ENCODE measurements at regions not wholly inside any gene's neighbourhood (a gene's known extent, or its start where the extent isn't known, plus 50 kb on each side); places are given as distances from the start of the nearest gene placed in this dataset.

GRCh38 chr2:38438883-38439612 is 62.0 kb upstream of the ATL2 start:
- no peaks in the 10 kb centered on the region for H3K36me3 Mint-ChIP-seq
- H3K27ac Mint-ChIP-seq, result no peak overlapping the region
- ATAC-seq (no peak), DNase-seq (no peak)
- no peaks in the 10 kb centered on the region for H3K9me3 Mint-ChIP-seq (ENCODE audit: low read depth)
- no peak overlapping the region for H3K4me3 Mint-ChIP-seq
- H3K4me1 Mint-ChIP-seq, result peaks cover 10% of the 10 kb centered on the region
- peaks cover 28% of the 10 kb centered on the region for H3K27me3 Mint-ChIP-seq
- CTCF ChIA-PET, result no interaction called here

- ATAC-seq (no peak), DNase-seq (no peak)
- H3K27me3 Mint-ChIP-seq, result peaks cover 25% of the 10 kb centered on the region
- CTCF ChIA-PET, result interaction anchor here (0.8 kb wide), 1 partner anchor 37 kb away, joined by 3 read pairs; no protein-coding TSS in a partner anchor
- H3K9me3 Mint-ChIP-seq (ENCODE audit: low read depth), result no peaks in the 10 kb centered on the region
- no peak overlapping the region for H3K4me3 Mint-ChIP-seq
- H3K4me1 Mint-ChIP-seq, result peaks cover 10% of the 10 kb centered on the region
- no peaks in the 10 kb centered on the region for H3K36me3 Mint-ChIP-seq
- no peak overlapping the region for H3K27ac Mint-ChIP-seq
These were observed 61.2 kb upstream of the ATL2 start for GRCh38 chr2:38438133-38438882.

- H3K27ac Mint-ChIP-seq, result no peak overlapping the region
- ATAC-seq (no peak), DNase-seq (no peak)
- H3K4me3 Mint-ChIP-seq, result no peak overlapping the region
- peaks cover 7% of the 10 kb centered on the region for H3K27me3 Mint-ChIP-seq
- CTCF ChIA-PET, result no interaction called here
- H3K9me3 Mint-ChIP-seq (ENCODE audit: low read depth), result no peaks in the 10 kb centered on the region
- no peaks in the 10 kb centered on the region for H3K36me3 Mint-ChIP-seq
- H3K4me1 Mint-ChIP-seq, result peaks cover 10% of the 10 kb centered on the region
These were observed 59.2 kb upstream of the ATL2 start for GRCh38 chr2:38436227-38436664.

- Mint-ChIP-seq H3K36me3 (no peaks in the 10 kb centered on the region), H3K27me3 (peaks cover 2% of the 10 kb centered on the region), H3K4me3 (no peak overlapping the region), H3K9me3 (ENCODE audit: low read depth) (no peaks in the 10 kb centered on the region), H3K4me1 (peaks cover 10% of the 10 kb centered on the region), H3K27ac (no peak overlapping the region)
- DNase-seq, result no peak
- no peak for ATAC-seq
- CTCF ChIA-PET, result no interaction called here
These were observed 58.7 kb upstream of the ATL2 start for GRCh38 chr2:38435775-38436174.

GRCh38 chr2:38434595-38434994 is 57.5 kb upstream of the ATL2 start:
- no peak for DNase-seq
- H3K9me3 Mint-ChIP-seq (ENCODE audit: low read depth), result no peaks in the 10 kb centered on the region
- H3K27me3 Mint-ChIP-seq, result no peaks in the 10 kb centered on the region
- no peak overlapping the region for H3K4me3 Mint-ChIP-seq
- H3K4me1 Mint-ChIP-seq, result peaks cover 10% of the 10 kb centered on the region
- no peak overlapping the region for H3K27ac Mint-ChIP-seq
- no peak for ATAC-seq
- CTCF ChIA-PET, result no interaction called here
- no peaks in the 10 kb centered on the region for H3K36me3 Mint-ChIP-seq

GRCh38 chr2:38433607-38433975 is 56.5 kb upstream of the ATL2 start:
- CTCF ChIA-PET, result no interaction called here
- no peaks in the 10 kb centered on the region for H3K36me3 Mint-ChIP-seq
- peaks cover 3% of the 10 kb centered on the region for H3K27me3 Mint-ChIP-seq
- no peak overlapping the region for H3K27ac Mint-ChIP-seq
- H3K4me3 Mint-ChIP-seq, result no peak overlapping the region
- no peak for ATAC-seq
- DNase-seq, result no peak
- peaks cover 3% of the 10 kb centered on the region for H3K4me1 Mint-ChIP-seq
- H3K9me3 Mint-ChIP-seq (ENCODE audit: low read depth), result no peaks in the 10 kb centered on the region

- no peaks in the 10 kb centered on the region for H3K4me1 Mint-ChIP-seq
- no peak overlapping the region for H3K4me3 Mint-ChIP-seq
- no peak overlapping the region for H3K27ac Mint-ChIP-seq
- H3K27me3 Mint-ChIP-seq, result peaks cover 3% of the 10 kb centered on the region
- ATAC-seq (no peak), DNase-seq (no peak)
- no peaks in the 10 kb centered on the region for H3K36me3 Mint-ChIP-seq
- CTCF ChIA-PET, result no interaction called here
- no peaks in the 10 kb centered on the region for H3K9me3 Mint-ChIP-seq (ENCODE audit: low read depth)
These were observed 55.9 kb upstream of the ATL2 start for GRCh38 chr2:38432820-38433606.

GRCh38 chr2:38430597-38431207 is 53.6 kb upstream of the ATL2 start:
- Mint-ChIP-seq H3K4me1 (no peaks in the 10 kb centered on the region), H3K36me3 (no peaks in the 10 kb centered on the region), H3K27ac (no peak overlapping the region), H3K4me3 (no peak overlapping the region), H3K9me3 (ENCODE audit: low read depth) (no peaks in the 10 kb centered on the region), H3K27me3 (peaks cover 3% of the 10 kb centered on the region)
- DNase-seq (no peak), ATAC-seq (no peak)
- CTCF ChIA-PET, result no interaction called here

- Mint-ChIP-seq H3K27ac (no peak overlapping the region), H3K27me3 (peaks cover 3% of the 10 kb centered on the region), H3K9me3 (ENCODE audit: low read depth) (no peaks in the 10 kb centered on the region), H3K4me1 (no peaks in the 10 kb centered on the region), H3K4me3 (no peak overlapping the region), H3K36me3 (no peaks in the 10 kb centered on the region)
- CTCF ChIA-PET, result no interaction called here
- no peak for ATAC-seq
- no peak for DNase-seq
These were observed 53.1 kb upstream of the ATL2 start for GRCh38 chr2:38430196-38430595.

GRCh38 chr2:38427936-38428335 is 50.9 kb upstream of the ATL2 start:
- CTCF ChIA-PET, result no interaction called here
- H3K4me3 Mint-ChIP-seq, result no peak overlapping the region
- H3K27ac Mint-ChIP-seq, result no peak overlapping the region
- peaks cover 11% of the 10 kb centered on the region for H3K27me3 Mint-ChIP-seq
- H3K9me3 Mint-ChIP-seq (ENCODE audit: low read depth), result no peaks in the 10 kb centered on the region
- H3K4me1 Mint-ChIP-seq, result no peaks in the 10 kb centered on the region
- H3K36me3 Mint-ChIP-seq, result no peaks in the 10 kb centered on the region
- DNase-seq (no peak), ATAC-seq (no peak)

- DNase-seq, result no peak
- no peaks in the 10 kb centered on the region for H3K36me3 Mint-ChIP-seq
- CTCF ChIA-PET, result interaction anchor here (0.6 kb wide), 1 partner anchor 10 kb away, joined by 3 read pairs; no protein-coding TSS in a partner anchor
- H3K27ac Mint-ChIP-seq, result no peak overlapping the region
- no peak for ATAC-seq
- peaks cover 11% of the 10 kb centered on the region for H3K27me3 Mint-ChIP-seq
- H3K4me3 Mint-ChIP-seq, result no peak overlapping the region
- H3K4me1 Mint-ChIP-seq, result no peaks in the 10 kb centered on the region
- no peaks in the 10 kb centered on the region for H3K9me3 Mint-ChIP-seq (ENCODE audit: low read depth)
These were observed 50.0 kb upstream of the ATL2 start for GRCh38 chr2:38427054-38427453.
